Transverse colon (tissue), 4 donors: ENCODE measurements at regions not wholly inside any gene's neighbourhood (a gene's known extent, or its start where the extent isn't known, plus 50 kb on each side); places are given as distances from the start of the nearest gene placed in this dataset.

Source experiments
- DNase-seq: peaks from one replicate; pipeline ENCODE4 v3.0.0-alpha.2; 2019
- H3K27ac ChIP-seq, 4 donors: fragments of 200-600 bp; sonication (generic); 2 replicates each; pipeline ENCODE4 v1.5.1; 2016 to 2018; ENCODE audit warnings: inconsistent platforms in 4 of 4
- H3K27me3 ChIP-seq: fragments of 200-600 bp; sonication (generic); 2 replicates; pipeline ENCODE4 v1.5.1; 2017; ENCODE audit warnings: inconsistent platforms
- H3K36me3 ChIP-seq, 4 donors: fragments of 200-600 bp; sonication (generic); 2 replicates each; pipeline ENCODE4 v1.5.1; 2017 to 2019; ENCODE audit warnings: inconsistent platforms in 4 of 4
- H3K4me1 ChIP-seq, 4 donors: fragments of 200-600 bp; sonication (generic); 2 replicates each; pipeline ENCODE4 v1.5.1; 2017 to 2020; ENCODE audit warnings: inconsistent platforms in 4 of 4
- H3K4me3 ChIP-seq, 4 donors: fragments of 200-600 bp; sonication (generic); 1 replicate in 1 of 4; 2 replicates in 3 of 4; pipeline versions ENCODE4 v1.5.1 to v1.6.1; 2017 to 2019; ENCODE audit warnings: inconsistent platforms in 4 of 4
- H3K9me3 ChIP-seq, 2 donors: fragments of 200-600 bp; sonication (generic); 2 replicates each; pipeline ENCODE4 v1.5.1; 2017 to 2019; ENCODE audit warnings: inconsistent platforms in 2 of 2
- CTCF ChIP-seq, 5 experiments: fragments of 200-600 bp in 3 of 5; fragments of 450-650 bp in 2 of 5; sonication (generic) in 3 of 5; IDR thresholded peaks; 1 replicate in 2 of 5; 2 replicates in 3 of 5; pipeline ENCODE4 v1.5.1; 2016 to 2017; ENCODE audit warnings: antibody characterized with exemption in 5 of 5, inconsistent platforms in 3 of 5, mild to moderate bottlenecking in 2 of 5, moderate library complexity in 1 of 5
- EP300 ChIP-seq: sonication (generic); formaldehyde crosslinking; IDR thresholded peaks from one replicate; pipeline ENCODE4 v1.6.1; 2017; ENCODE audit warnings: antibody characterized with exemption, low read depth
- POLR2A ChIP-seq: fragments of 450-650 bp; IDR thresholded peaks from one replicate; pipeline ENCODE4 v1.6.1; 2016; ENCODE audit warnings: antibody characterized with exemption, mild to moderate bottlenecking, moderate library complexity
- POLR2AphosphoS5 ChIP-seq, 3 donors: sonication (generic); formaldehyde crosslinking; IDR thresholded peaks; one replicate each; pipeline ENCODE4 v1.6.1; 2016; ENCODE audit warnings: antibody characterized with exemption in 3 of 3
- WGBS, 2 donors: methylation state at CpG; one replicate each; pipeline ENCODE4 v1.1.5; 2018; ENCODE audit warnings: low coverage in 1 of 2; 5-methylcytosine and 5-hydroxymethylcytosine counted together
- in situ Hi-C, 4 donors: fragments of 200-750 bp; cut with MboI; loops; one replicate each; pipeline versions ENCODE4 v1.15.0 to v1.15.1; 2017; ENCODE audit warnings: low sequenced_read_pairs in 3 of 4, low pct_ligation_motif_present in 1 of 4, low pct_unique_long_range_greater_than_20kb in 1 of 4
- intact Hi-C: fragments of 100-400 bp; cut with DNase I; formaldehyde crosslinking; loops from one replicate; pipeline ENCODE4 v1.15.1; 2023; ENCODE audit warnings: low total_unique reads

GRCh38 chr4:27764526-27764837, 903.8 kb downstream of the STIM2 start:
- TF ChIP-seq CTCF (IDR thresholded peaks at IDR 0.05) (no peak), EP300 (no peak), POLR2AphosphoS5 (IDR thresholded peaks at IDR 0.05) (no peak), POLR2A (no peak)
- Histone ChIP-seq H3K27me3 (no peaks in the 10 kb centered on the region), H3K9me3 (no peaks in the 10 kb centered on the region), H3K36me3 (no peaks in the 10 kb centered on the region), H3K4me1 (no peaks in the 10 kb centered on the region), H3K27ac (no peak overlapping the region), H3K4me3 (no peak overlapping the region)
- DNase-seq, result no peak
- 43 to 49% methylated on average over 4 of the region's 4 CpGs for WGBS, 2 donors
- in situ Hi-C loops (no loop called here), intact Hi-C loops (no loop called here)

- no peak for TF ChIP-seq CTCF (IDR thresholded peaks at IDR 0.05)
- 83 to 84% methylated on average over 7 of the region's 7 CpGs for WGBS, 2 donors
- in situ Hi-C loops, result no loop called here
- no peaks in the 10 kb centered on the region for H3K36me3 ChIP-seq
- no peaks in the 10 kb centered on the region for H3K9me3 ChIP-seq
- no peaks in the 10 kb centered on the region for H3K27me3 ChIP-seq
- H3K4me3 ChIP-seq, result no peak overlapping the region
- no peak overlapping the region for H3K27ac ChIP-seq
- H3K4me1 ChIP-seq, result no peaks in the 10 kb centered on the region
- no peak for DNase-seq
- intact Hi-C loops, result no loop called here
These were observed 910.3 kb downstream of the STIM2 start for GRCh38 chr4:27770895-27771294.

GRCh38 chr4:27775156-27775555, 914.5 kb downstream of the STIM2 start:
- DNase-seq, result no peak
- Histone ChIP-seq H3K4me3 (no peak overlapping the region), H3K9me3 (no peaks in the 10 kb centered on the region), H3K27ac (no peak overlapping the region), H3K36me3 (no peaks in the 10 kb centered on the region), H3K4me1 (no peaks in the 10 kb centered on the region), H3K27me3 (no peaks in the 10 kb centered on the region)
- in situ Hi-C loops (no loop called here), intact Hi-C loops (no loop called here)
- TF ChIP-seq EP300, result no peak
- TF ChIP-seq CTCF (IDR thresholded peaks at IDR 0.05), result no peak
- no peak for TF ChIP-seq POLR2AphosphoS5 (IDR thresholded peaks at IDR 0.05)
- no peak for TF ChIP-seq POLR2A
- WGBS, 2 donors, result 34 to 58% methylated on average over 3 of the region's 3 CpGs

GRCh38 chr4:27779827-27780226, 919.2 kb downstream of the STIM2 start:
- Histone ChIP-seq H3K36me3 (no peaks in the 10 kb centered on the region), H3K4me3 (no peak overlapping the region), H3K4me1 (no peaks in the 10 kb centered on the region), H3K9me3 (no peaks in the 10 kb centered on the region), H3K27ac (no peak overlapping the region), H3K27me3 (no peaks in the 10 kb centered on the region)
- no peak for DNase-seq
- no peak for TF ChIP-seq EP300
- no peak for TF ChIP-seq CTCF (IDR thresholded peaks at IDR 0.05)
- no peak for TF ChIP-seq POLR2A
- no peak for TF ChIP-seq POLR2AphosphoS5 (IDR thresholded peaks at IDR 0.05)
- intact Hi-C loops (no loop called here), in situ Hi-C loops (no loop called here)
- WGBS, 2 donors, result 75 to 78% methylated on average over 1 of the region's 1 CpG
